MM.1S (cell line): ENCODE measurements at regions not wholly inside any gene's neighbourhood (a gene's known extent, or its start where the extent isn't known, plus 50 kb on each side); places are given as distances from the start of the nearest gene placed in this dataset.

Source experiments
- DNase-seq: peaks from one replicate; pipeline ENCODE4 v3.0.0-alpha.2; 2015
- H2AFZ ChIP-seq: fragments of 300-600 bp; sonication (generic); 2 replicates; pipeline ENCODE4 v1.6.0; 2016; ENCODE audit warnings: antibody characterized with exemption, low read length
- H3F3A ChIP-seq: fragments of 300-600 bp; sonication (generic); 2 replicates; pipeline ENCODE4 v1.6.1; 2016; ENCODE audit warnings: mild to moderate bottlenecking, antibody characterized with exemption, low read length, moderate library complexity, mixed read lengths; ENCODE audit not compliant: insufficient read depth
- H3K27ac ChIP-seq: fragments of 300-600 bp; sonication (generic); 2 replicates; pipeline ENCODE4 v1.5.1; 2016; ENCODE audit warnings: mild to moderate bottlenecking, low read length
- H3K27me3 ChIP-seq: fragments of 300-600 bp; sonication (generic); replicated peaks from 2 replicates; pipeline ENCODE4 v1.6.0; 2016; ENCODE audit warnings: low read length; ENCODE audit not compliant: insufficient read depth
- H3K36me3 ChIP-seq: fragments of 300-600 bp; sonication (generic); replicated peaks from 2 replicates; pipeline ENCODE4 v1.6.1; 2016; ENCODE audit warnings: mild to moderate bottlenecking, low read length, mixed read lengths; ENCODE audit not compliant: insufficient read depth
- H3K4me1 ChIP-seq: fragments of 300-600 bp; sonication (generic); 2 replicates; pipeline ENCODE4 v1.6.1; 2016; ENCODE audit warnings: low read length, mixed read lengths
- H3K4me2 ChIP-seq: fragments of 300-600 bp; sonication (generic); 2 replicates; pipeline ENCODE4 v1.6.0; 2016; ENCODE audit warnings: low read depth, low read length
- H3K4me3 ChIP-seq: fragments of 300-600 bp; sonication (generic); 2 replicates; pipeline ENCODE4 v1.5.1; 2016; ENCODE audit warnings: low read length, mixed read lengths
- H3K79me2 ChIP-seq: fragments of 300-600 bp; sonication (generic); 2 replicates; pipeline ENCODE4 v1.6.1; 2016; ENCODE audit warnings: mixed run types, low read length, mixed read lengths
- H3K9ac ChIP-seq: fragments of 300-600 bp; sonication (generic); 2 replicates; pipeline ENCODE4 v1.6.1; 2016; ENCODE audit warnings: low read length, mixed read lengths
- H3K9me2 ChIP-seq: fragments of 300-600 bp; sonication (generic); replicated peaks from 2 replicates; pipeline ENCODE4 v1.6.1; 2016; ENCODE audit warnings: mild to moderate bottlenecking, low read length, mixed read lengths; ENCODE audit not compliant: insufficient read depth
- H3K9me3 ChIP-seq: fragments of 300-600 bp; sonication (generic); replicated peaks from 2 replicates; pipeline ENCODE4 v1.6.1; 2016; ENCODE audit warnings: mild to moderate bottlenecking, low read length, mixed read lengths; ENCODE audit not compliant: insufficient read depth
- H4K20me1 ChIP-seq: fragments of 300-600 bp; sonication (generic); 2 replicates; pipeline ENCODE4 v1.6.1; 2016; ENCODE audit warnings: mild to moderate bottlenecking, low read length, moderate library complexity, mixed read lengths; ENCODE audit not compliant: insufficient read depth
- CTCF ChIP-seq: fragments of 300-600 bp; sonication (generic); IDR thresholded peaks from 2 replicates; pipeline ENCODE4 v1.5.1; 2016; ENCODE audit warnings: antibody characterized with exemption, low read length, mixed read lengths
- EZH2 ChIP-seq: fragments of 300-600 bp; sonication (generic); optimal IDR thresholded peaks from 2 replicates; pipeline ENCODE3; 2017; ENCODE audit warnings: low read depth, mild to moderate bottlenecking, antibody characterized with exemption, low read length, mixed read lengths
- EZH2phosphoT487 ChIP-seq: fragments of 300-600 bp; sonication (generic); IDR thresholded peaks from 2 replicates; pipeline ENCODE4 v1.6.1; 2018; ENCODE audit warnings: antibody characterized with exemption, low read length

GRCh38 chr14:84826294-84826693 lies 703.6 kb upstream of the FLRT2 start:
- Histone ChIP-seq H3K27ac (no peak overlapping the region), H3K9ac (no peak overlapping the region), H2AFZ (no peak overlapping the region), H3K4me3 (no peak overlapping the region), H3K36me3 (no peaks in the 10 kb centered on the region), H3F3A (no peaks in the 10 kb centered on the region), H3K9me3 (no peaks in the 10 kb centered on the region), H3K79me2 (no peaks in the 10 kb centered on the region), H3K27me3 (no peaks in the 10 kb centered on the region), H3K4me1 (no peaks in the 10 kb centered on the region), H3K4me2 (no peak overlapping the region), H4K20me1 (no peaks in the 10 kb centered on the region), H3K9me2 (no peaks in the 10 kb centered on the region)
- DNase-seq = no peak
- no peak for TF ChIP-seq CTCF
- no peak for TF ChIP-seq EZH2phosphoT487
- no peak for TF ChIP-seq EZH2

GRCh38 chr14:84850595-84850994 lies 679.3 kb upstream of the FLRT2 start:
- Histone ChIP-seq H3K79me2 (no peaks in the 10 kb centered on the region), H4K20me1 (no peaks in the 10 kb centered on the region), H2AFZ (no peak overlapping the region), H3K36me3 (no peaks in the 10 kb centered on the region), H3K9ac (no peak overlapping the region), H3K27ac (no peak overlapping the region), H3K9me3 (no peaks in the 10 kb centered on the region), H3K4me1 (no peaks in the 10 kb centered on the region), H3K4me2 (no peak overlapping the region), H3F3A (no peaks in the 10 kb centered on the region), H3K27me3 (no peaks in the 10 kb centered on the region), H3K9me2 (no peaks in the 10 kb centered on the region), H3K4me3 (no peak overlapping the region)
- DNase-seq = no peak
- no peak for TF ChIP-seq CTCF
- TF ChIP-seq EZH2 = no peak
- no peak for TF ChIP-seq EZH2phosphoT487

GRCh38 chr14:84856751-84857534 lies 673.0 kb upstream of the FLRT2 start:
- no peaks in the 10 kb centered on the region for H4K20me1 ChIP-seq
- no peak overlapping the region for H3K27ac ChIP-seq
- no peaks in the 10 kb centered on the region for H3K36me3 ChIP-seq
- H3K9me2 ChIP-seq = no peaks in the 10 kb centered on the region
- H3K4me3 ChIP-seq = no peak overlapping the region
- DNase-seq = no peak
- H3K4me1 ChIP-seq = no peaks in the 10 kb centered on the region
- H3K9ac ChIP-seq = no peak overlapping the region
- no peak overlapping the region for H2AFZ ChIP-seq
- H3K27me3 ChIP-seq = no peaks in the 10 kb centered on the region
- H3K4me2 ChIP-seq = no peak overlapping the region
- H3K9me3 ChIP-seq = no peaks in the 10 kb centered on the region
- no peaks in the 10 kb centered on the region for H3F3A ChIP-seq
- no peaks in the 10 kb centered on the region for H3K79me2 ChIP-seq
- TF ChIP-seq CTCF (no peak), EZH2 (no peak), EZH2phosphoT487 (no peak)
